Stromal cell of bone marrow (primary cell): ENCODE measurements at regions not wholly inside any gene's neighbourhood (a gene's known extent, or its start where the extent isn't known, plus 50 kb on each side); places are given as distances from the start of the nearest gene placed in this dataset.
A peak's percentile ranks its signal among the peaks of the same experiment; 100 is the strongest.
"Not testable (repeated sequence)": the region's sequence is repeated elsewhere in the genome, so short reads cannot be mapped to it uniquely, and the experiment has no call there.

ENCODE experiments used
- DNase-seq: peaks from one replicate; pipeline ENCODE4 v3.0.0-alpha.2; 2012; ENCODE audit warnings: low read depth

DNA sequence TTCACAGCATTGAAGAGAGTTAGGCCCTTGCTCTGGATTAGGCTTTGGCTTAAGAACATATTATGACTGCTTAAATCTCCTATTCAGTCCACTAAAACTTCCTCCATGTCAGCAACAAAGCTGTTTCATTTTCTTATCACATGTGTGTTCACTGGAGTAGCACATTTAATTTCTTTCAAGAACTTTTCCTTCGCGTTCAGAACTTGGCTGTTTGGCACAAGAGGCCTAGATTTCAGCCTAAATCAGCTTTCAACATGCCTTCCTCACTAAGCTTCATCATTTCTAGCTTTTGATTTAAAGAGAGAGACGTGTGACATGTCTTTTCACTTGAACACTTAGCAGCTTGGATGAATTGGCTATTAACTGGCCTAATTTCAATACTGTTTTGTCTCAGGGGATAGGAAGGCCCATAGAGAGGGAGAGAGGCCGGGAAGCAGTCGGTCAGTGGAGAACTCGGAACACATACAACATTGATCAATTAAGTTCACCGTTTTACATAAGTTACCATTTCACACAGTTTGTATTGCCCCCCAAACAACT, 885.2 kb upstream of the AUTS2 start:
- DNase-seq, result no peak

DNA sequence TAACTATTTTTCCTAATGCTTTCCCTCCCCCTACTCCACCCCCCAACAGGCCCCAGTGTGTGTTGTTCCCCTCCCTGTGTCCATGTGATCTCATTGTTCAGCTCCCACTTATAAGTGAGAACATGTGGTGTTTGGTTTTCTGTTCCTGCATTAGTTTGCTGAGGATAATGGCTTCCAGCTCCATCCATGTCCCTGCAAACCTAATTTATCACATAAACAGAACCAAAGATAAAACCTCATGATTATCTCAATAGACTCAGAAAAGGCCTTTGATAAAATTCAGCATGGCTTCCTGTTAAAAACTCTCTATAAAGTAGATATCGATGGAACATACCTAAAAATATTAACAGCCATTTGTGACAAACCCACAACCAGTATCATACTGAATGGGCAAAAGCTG, 884.1 kb upstream of the AUTS2 start:
- DNase-seq, result not testable (repeated sequence)

GRCh38 chr7:68715907-68716306, 882.4 kb upstream of the AUTS2 start:
- DNase-seq, result no peak

- DNase-seq, result no peak
Observed at GRCh38 chr7:68717176-68717575, 881.1 kb upstream of the AUTS2 start.

- no peak for DNase-seq
Observed at GRCh38 chr7:68718097-68718551, 880.2 kb upstream of the AUTS2 start.

GRCh38 chr7:68720697-68721096, 877.6 kb upstream of the AUTS2 start:
- DNase-seq, result peak; percentile 69

DNA sequence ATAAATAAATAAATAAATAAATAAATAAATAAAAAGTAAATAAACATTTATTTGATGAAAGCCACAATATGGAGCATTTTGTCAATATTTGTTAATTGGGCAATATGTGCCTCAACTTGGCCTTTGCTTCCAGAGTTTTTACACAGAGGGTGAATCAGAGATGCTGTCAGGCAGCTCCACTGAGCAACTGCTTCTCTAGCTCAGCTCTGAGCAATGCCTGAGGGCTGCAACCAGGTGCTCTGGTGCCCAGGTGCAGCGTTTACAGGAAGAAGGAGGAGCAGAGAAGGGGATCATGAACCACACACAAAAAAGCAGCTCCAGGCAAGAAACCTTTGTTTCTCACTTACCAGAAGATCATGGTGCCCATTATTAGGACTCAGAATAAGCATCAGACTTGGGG, 876.2 kb upstream of the AUTS2 start:
- DNase-seq, result no peak

- DNase-seq, result no peak
Observed at GRCh38 chr7:68724965-68725364, 873.3 kb upstream of the AUTS2 start.

DNA sequence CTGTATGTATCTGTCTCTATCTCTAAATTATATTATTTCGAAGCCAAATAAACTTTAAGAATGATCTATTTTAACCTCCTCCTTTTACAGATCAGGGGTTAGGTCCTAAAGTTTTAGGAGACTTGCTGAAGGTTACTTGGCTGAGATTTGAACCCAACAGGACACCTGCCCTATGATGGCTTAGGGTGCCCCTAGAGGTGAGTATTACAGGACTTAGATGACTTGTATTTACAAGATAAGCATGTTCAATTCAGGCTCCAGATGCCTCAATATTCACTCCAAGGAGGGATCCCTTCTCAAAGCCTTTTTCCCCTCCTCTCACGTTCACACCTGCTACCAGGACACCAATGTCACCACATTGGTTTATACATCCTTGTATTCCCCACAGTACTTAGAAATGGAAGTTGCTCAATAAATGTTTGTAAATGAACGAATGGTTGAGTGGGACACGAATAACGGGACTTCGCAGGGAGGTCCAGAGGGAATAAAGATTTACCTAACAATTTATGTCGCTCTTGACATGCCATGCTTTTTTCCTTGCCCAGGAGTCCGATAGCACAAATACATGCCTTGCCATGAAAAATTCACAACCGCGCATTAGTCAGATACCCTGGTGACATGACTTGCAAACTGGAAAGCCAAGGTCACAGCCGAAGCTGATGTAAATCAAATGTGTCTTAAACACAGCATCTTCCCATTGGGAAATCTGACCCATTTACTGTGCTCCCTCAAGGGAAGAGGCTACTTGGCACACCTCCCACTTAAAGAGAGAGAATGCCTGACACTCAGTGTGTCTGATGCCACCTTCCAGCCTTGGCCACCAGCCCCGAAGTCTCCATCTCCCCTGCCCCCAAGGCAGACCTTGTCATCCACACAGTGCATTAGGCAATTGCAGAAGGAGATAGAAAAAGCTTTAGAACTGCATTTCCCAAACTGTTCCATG, 872.2 kb upstream of the AUTS2 start:
- DNase-seq, result no peak

DNA sequence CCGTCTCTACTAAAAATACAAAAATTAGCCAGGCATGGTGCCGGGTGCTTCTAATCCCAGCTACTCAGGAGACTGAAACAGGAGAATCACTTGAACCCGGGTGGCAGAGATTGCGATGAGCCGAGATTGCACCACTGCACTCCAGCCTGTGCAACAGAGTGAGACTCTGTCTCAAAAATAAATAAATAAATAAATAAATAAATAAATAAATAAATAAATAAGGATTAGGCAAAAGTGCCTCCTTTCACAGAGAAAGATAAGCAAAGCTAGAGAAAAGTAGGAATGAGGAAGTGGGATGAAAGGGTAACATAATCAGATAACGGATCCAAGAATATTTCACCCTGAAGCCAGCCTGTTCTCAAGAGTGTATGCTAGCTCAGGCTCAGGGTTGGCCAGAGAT, 869.6 kb upstream of the AUTS2 start:
- not testable (repeated sequence) for DNase-seq

DNA sequence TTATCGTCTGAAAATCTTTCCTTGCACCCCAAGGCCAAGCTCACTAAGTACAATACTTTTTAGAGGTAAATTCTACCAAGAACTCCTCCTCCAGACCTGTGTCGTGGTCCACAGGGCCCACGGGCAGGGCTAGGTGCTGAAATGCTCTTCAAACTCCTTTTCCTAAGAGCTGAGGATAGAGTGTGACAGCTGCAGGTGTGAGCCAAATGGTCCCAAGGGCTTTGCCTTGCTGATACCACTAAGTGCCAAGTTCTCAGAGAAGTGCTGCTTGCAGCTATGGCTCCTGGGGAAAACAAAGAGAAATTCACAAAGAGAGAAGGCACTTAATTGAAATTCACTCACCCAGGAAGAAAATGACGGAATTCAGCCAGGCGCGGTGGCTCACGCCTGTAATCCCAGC, 868.9 kb upstream of the AUTS2 start:
- no peak for DNase-seq

DNA sequence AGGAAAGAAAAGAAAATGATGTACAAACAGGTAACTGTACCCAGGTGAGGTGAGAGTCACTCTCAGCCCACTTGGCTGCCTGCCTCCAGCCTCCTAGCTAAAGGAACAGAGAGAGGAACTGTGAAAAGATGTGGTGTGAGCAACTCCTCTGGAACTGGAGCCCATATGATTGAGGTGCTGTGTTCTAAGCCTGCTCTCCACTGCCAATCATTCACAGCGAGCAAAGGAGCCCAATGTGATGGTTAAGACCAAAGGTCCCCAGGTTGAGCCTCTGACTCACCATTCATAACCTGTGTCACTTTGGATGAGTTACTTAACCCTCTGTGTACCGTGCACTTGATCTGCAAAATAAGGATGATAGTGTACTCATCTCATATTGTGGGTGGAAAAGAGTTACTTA, 868.1 kb upstream of the AUTS2 start:
- no peak for DNase-seq

GRCh38 chr7:68730964-68731363, 867.3 kb upstream of the AUTS2 start:
- no peak for DNase-seq

DNA sequence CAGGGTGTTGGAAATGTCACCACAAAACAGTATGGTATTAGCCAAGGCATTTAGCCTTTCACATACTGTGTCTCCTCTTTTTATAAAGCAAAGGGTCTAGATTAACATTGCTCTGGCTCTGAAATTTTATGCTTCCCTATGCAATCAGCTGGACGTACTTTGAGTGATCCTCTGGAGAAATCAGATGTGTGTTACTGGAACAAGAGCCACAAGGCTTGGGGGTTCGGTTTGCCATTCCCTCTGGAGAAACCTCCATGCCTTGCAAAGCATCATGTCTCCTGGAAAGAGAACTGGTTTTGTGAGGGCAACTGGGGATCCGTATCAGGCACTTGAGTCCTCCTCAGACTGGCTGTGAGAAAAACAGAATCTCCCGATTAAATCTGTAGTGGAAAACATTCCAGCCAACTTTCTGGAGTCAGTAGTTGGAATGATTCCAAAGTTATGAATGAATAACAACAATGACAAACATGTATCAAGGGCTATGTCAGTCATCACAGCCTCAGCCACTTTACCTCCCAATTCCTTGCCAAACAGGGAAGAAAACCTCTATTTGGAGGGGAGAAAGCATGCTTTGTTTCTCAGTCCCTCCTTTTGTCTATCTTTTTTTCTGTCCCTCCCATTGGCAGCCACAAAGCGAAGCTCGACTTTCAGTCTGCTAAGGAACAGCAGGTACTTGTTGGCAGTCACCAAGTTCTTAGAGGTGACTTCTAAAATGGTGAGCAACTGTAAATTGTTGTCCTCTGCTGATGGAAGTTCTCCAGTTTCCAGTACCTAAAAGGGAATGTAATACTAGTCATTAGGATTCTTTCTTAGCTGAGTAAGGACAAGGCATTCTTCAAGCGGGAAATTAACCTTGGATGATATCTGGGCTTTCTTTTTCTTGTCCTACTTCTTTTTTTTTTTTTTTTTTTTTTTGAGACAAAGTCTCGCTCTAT, 864.8 kb upstream of the AUTS2 start:
- DNase-seq, result peak; percentile 24

- no peak for DNase-seq
Observed at GRCh38 chr7:68734431-68734830, 863.8 kb upstream of the AUTS2 start.

GRCh38 chr7:68739306-68739705, 859.0 kb upstream of the AUTS2 start:
- DNase-seq, result no peak

- no peak for DNase-seq
Observed at GRCh38 chr7:68744036-68744435, 854.2 kb upstream of the AUTS2 start.

DNA sequence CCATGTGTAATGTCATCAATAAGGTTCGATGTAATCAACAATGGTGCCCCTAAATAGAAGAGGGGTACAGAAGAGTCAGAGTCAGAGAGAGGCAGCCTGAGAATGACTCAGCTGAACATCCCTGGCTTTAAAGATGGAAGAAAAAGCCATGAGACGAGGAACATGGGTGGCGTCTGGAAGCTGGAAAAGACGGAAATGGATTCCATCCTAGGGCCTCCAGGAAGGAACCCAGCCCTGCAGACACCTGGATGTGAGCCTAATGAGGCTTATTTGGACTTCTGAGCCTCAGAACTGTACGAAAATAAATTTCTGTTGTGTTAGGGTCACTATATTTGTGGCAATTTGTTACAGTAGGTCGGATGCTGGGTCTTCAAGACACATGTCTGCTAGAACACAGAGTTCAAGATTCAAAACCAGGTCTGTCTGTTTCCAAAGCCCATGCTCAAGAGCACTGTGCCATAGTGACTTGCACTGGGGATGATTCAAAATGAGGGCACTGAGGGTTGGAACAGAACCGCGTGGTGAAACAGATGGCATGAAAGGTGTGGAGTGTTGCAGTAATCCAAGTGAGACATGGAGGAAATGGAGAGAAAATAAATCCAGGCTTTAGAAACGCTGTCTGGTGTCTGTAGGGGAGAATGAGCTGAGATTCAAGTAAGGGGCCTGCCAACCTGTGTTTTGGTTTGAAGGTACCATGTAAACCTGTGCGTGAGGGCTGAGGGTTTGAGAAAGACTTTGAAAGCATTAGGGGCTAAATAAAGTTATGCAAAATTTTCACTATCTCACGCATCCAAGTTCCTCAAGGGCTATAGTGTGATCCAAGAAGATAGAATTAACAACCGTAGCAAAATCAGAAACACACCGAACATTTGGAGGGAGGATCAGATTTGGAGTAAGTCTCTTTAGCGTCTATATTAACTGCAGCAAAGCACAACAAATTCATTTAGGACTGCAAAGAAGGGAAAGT, 849.1 kb upstream of the AUTS2 start:
- no peak for DNase-seq

- DNase-seq, result peak; percentile 45
Observed at GRCh38 chr7:68752485-68753178, 845.6 kb upstream of the AUTS2 start.

DNA sequence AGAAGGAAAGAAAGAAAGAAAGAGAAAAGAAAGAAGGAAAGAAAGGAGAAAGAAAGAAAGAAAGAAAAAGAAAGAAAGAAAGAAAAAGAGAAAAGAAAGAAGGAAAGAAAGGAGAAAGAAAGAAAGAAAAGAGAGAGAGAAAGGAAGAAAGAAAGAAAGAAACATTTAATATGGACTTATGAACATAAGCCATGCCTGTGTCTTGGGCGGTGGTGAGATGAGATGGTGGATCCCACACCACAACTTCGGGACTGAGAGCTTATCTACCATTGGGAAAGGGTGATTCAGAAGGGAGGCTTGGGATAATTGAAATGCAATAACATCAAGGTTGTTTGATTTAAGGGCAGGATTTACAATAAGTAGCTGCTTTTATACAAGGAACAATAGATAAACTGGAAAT, 843.9 kb upstream of the AUTS2 start:
- no peak for DNase-seq
